AG04450 (cell line): ENCODE measurements at regions not wholly inside any gene's neighbourhood (a gene's known extent, or its start where the extent isn't known, plus 50 kb on each side); places are given as distances from the start of the nearest gene placed in this dataset.

Experiments used
- CTCF ChIA-PET: fragments of 300-600, 350-600 bp; formaldehyde crosslinking; extraction: SDS; loops from one replicate; lab custom pipeline; 2022; ENCODE audit warnings: antibody characterized with exemption, inconsistent platforms; lab: Charles Lee
- POLR2A ChIA-PET: fragments of 350-600 bp; formaldehyde crosslinking; extraction: SDS; loops from one replicate; lab custom pipeline; 2021; ENCODE audit warnings: antibody characterized with exemption, inconsistent platforms; lab: Yijun Ruan, JAX
- DNase-seq: peaks from one replicate; pipeline ENCODE4 v3.0.0-alpha.2; 2011; ENCODE audit warnings: low read depth, low spot score
- H3K27ac ChIP-seq: one replicate; pipeline ENCODE4 v1.5.1; 2012; ENCODE audit warnings: low read depth, low read length, control low read depth
- H3K27me3 ChIP-seq: one replicate; pipeline ENCODE4 v1.6.0; 2012; ENCODE audit warnings: low read length; ENCODE audit not compliant: control insufficient read depth, insufficient read depth
- H3K4me3 ChIP-seq: 2 replicates; pipeline ENCODE4 v1.5.1; 2011; ENCODE audit warnings: mild to moderate bottlenecking, low read depth, low read length, control low read depth
- H3K9me3 ChIP-seq: 2 replicates; pipeline ENCODE4 v1.5.1; 2012; ENCODE audit warnings: low read length; ENCODE audit not compliant: control insufficient read depth, insufficient read depth
- TF ChIP-seq, protein P1 (sequence below): IDR thresholded peaks from 2 replicates; pipeline ENCODE4 v1.5.1; 2011; ENCODE audit warnings: low read depth, low read length, control low read depth, inconsistent platforms

DNA sequence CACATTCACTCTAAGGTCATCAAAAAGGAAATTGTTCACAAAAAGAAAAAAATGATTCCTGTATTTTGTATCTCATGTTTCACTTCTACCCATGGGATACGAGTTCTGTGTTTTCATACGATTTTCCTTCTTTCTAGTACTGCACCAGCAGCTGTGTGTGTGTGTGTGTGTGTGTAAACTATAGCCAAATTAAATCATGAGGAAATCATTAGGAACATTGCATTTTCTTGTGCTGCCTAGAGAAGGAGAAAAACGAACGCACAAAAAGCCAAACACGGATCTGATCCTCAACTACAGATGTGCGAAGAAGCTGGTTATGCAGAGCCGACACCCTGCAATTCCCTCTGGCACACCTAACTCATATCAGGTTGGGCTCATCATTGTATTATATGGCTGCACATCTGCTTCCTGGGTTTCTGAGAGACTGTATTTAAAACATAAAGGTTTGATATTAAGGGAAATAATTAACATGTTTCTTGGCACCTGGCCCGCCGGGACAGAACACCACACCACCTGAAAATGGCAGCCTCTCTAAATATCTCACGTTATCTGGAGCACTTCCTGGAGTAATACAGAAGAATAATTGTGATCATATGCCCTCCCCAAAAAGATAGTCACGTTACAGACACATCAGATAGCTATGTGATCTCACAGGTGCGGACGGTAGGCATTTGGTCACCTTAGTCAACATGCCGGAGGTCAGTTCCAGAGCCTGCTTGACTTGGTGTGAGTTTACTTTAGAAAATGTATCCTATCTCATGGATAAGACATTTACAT is 586.3 kb upstream of the SALL3 start:
- DNase-seq = no peak
- Histone ChIP-seq H3K27ac (no peak overlapping the region), H3K9me3 (peaks cover 77% of the 10 kb centered on the region), H3K4me3 (no peak overlapping the region), H3K27me3 (no peaks in the 10 kb centered on the region)
- ChIA-PET CTCF (no interaction called here), POLR2A (no interaction called here)
- TF ChIP-seq, protein P1, sequence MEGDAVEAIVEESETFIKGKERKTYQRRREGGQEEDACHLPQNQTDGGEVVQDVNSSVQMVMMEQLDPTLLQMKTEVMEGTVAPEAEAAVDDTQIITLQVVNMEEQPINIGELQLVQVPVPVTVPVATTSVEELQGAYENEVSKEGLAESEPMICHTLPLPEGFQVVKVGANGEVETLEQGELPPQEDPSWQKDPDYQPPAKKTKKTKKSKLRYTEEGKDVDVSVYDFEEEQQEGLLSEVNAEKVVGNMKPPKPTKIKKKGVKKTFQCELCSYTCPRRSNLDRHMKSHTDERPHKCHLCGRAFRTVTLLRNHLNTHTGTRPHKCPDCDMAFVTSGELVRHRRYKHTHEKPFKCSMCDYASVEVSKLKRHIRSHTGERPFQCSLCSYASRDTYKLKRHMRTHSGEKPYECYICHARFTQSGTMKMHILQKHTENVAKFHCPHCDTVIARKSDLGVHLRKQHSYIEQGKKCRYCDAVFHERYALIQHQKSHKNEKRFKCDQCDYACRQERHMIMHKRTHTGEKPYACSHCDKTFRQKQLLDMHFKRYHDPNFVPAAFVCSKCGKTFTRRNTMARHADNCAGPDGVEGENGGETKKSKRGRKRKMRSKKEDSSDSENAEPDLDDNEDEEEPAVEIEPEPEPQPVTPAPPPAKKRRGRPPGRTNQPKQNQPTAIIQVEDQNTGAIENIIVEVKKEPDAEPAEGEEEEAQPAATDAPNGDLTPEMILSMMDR = no peak

DNA sequence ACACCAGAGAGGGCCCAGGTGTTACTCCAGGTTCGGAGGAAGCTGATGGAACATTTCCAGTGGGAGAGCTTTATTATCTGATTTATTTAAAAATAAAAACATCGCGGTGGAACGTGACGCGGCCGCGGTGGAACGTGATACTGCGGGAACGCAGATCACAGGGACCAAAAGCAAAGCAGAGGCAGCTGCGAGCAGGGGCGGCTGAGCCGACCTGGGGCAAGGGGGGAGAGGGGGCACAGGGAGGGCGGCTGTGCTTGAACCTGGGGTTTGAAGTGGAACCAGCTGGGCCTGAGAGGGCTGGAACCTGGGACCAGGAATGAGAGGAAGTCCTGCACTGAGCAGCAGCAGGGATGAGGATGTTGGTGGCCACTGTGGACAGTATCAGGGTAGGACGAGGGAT is 583.5 kb upstream of the SALL3 start:
- Histone ChIP-seq H3K27ac (no peak overlapping the region), H3K4me3 (no peak overlapping the region), H3K9me3 (peaks cover 69% of the 10 kb centered on the region), H3K27me3 (no peaks in the 10 kb centered on the region)
- no peak for DNase-seq
- ChIA-PET POLR2A (no interaction called here), CTCF (no interaction called here)
- TF ChIP-seq, protein P1 = no peak

DNA sequence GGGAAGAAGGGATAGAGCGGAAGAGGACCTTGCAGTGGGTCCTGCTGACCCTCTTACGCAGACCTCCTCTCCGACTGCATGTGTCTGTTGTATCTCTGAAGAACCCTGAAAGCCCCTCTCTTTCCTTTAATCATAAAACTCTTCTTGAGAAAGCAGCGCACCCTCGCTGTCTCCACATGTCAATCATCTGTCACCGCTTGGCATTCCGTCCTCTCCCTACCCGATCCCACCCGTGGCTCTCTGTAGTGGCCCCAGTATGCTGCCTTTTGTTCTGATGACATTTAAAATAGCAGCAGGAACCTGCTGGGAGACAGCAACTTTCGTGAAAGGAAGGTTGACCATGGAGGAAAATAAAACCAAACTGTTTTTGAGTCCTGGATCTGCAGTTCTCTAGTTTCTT is 582.9 kb upstream of the SALL3 start:
- H3K9me3 ChIP-seq = peaks cover 68% of the 10 kb centered on the region
- no peaks in the 10 kb centered on the region for H3K27me3 ChIP-seq
- DNase-seq = no peak
- TF ChIP-seq, protein P1 = no peak
- H3K27ac ChIP-seq = no peak overlapping the region
- ChIA-PET POLR2A (no interaction called here), CTCF (no interaction called here)
- H3K4me3 ChIP-seq = no peak overlapping the region

DNA sequence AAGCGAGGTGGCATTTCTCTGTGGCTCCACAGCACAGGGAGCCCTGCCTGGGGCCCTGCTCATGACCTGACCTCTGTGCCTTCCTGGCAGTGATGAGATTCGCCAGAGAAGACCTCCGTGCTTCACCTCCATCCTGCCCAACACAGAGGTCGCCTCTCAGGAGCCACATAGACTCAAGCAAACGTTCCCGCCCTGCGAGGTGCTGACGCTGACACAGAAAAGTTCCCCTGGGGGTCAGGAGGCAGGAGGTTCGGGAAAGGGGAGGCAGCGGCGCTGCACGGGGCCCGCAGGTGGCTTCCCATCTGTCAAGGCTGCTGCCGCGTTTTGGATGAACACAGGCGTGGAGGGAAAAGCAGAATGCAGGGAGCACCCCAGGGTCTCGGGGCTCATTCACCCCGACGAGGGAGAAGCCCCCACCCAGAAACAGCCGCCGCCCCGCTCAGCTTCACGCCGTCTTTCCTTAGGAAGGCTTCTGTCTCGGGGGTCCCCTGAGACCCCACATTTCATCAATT is 579.6 kb upstream of the SALL3 start:
- no peak for DNase-seq
- TF ChIP-seq, protein P1 = no peak
- H3K27ac ChIP-seq = no peak overlapping the region
- no peak overlapping the region for H3K4me3 ChIP-seq
- H3K27me3 ChIP-seq = no peaks in the 10 kb centered on the region
- ChIA-PET POLR2A (no interaction called here), CTCF (no interaction called here)
- peaks cover 71% of the 10 kb centered on the region for H3K9me3 ChIP-seq

DNA sequence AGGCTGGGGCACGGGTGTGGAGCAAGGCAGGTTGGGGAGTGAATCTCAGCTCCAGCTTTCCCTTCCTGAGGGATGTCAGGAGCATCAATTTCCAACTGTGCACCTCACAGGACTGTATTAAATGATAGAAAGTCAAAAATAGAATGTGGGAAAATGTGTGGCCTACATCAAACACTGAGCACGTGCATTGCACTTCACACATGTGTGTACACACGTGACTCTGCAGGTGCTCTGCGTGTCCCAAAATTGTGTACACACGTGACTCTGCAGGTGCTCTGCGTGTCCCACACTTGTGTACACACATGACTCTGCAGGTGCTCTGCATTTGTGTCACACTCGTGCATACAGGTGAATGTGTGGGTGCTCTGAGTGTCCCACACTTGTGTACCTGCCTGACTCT is 577.2 kb upstream of the SALL3 start:
- DNase-seq = no peak
- ChIA-PET CTCF (no interaction called here), POLR2A (no interaction called here)
- TF ChIP-seq, protein P1 = no peak
- no peak overlapping the region for H3K27ac ChIP-seq
- peaks cover 69% of the 10 kb centered on the region for H3K9me3 ChIP-seq
- H3K4me3 ChIP-seq = no peak overlapping the region
- H3K27me3 ChIP-seq = no peaks in the 10 kb centered on the region
